ENCODE measurements at regions not wholly inside any gene's neighbourhood (a gene's known extent, or its start where the extent isn't known, plus 50 kb on each side); places are given as distances from the start of the nearest gene placed in this dataset.

- DNase-seq, result no peak
Measured at GRCh38 chr9:134229466-134230091, 65.2 kb upstream of the RNU6ATAC start.

GRCh38 chr9:134230092-134230941 is 66.0 kb upstream of the RNU6ATAC start:
- no peak for DNase-seq

- DNase-seq, result no peak
Measured at GRCh38 chr9:134230942-134231325, 66.6 kb upstream of the RNU6ATAC start.

GRCh38 chr9:134231330-134231745 is 67.0 kb upstream of the RNU6ATAC start:
- DNase-seq, result no peak

GRCh38 chr9:134231767-134232166 is 67.4 kb upstream of the RNU6ATAC start:
- DNase-seq, result no peak

GRCh38 chr9:134233022-134233421 is 68.7 kb upstream of the RNU6ATAC start:
- no peak for DNase-seq

- DNase-seq, result no peak
Measured at GRCh38 chr9:134234001-134234660, 69.8 kb upstream of the RNU6ATAC start.

GRCh38 chr9:134234687-134235359 is 70.5 kb upstream of the RNU6ATAC start:
- DNase-seq, result no peak

GRCh38 chr9:134235366-134235765 is 71.0 kb upstream of the RNU6ATAC start:
- DNase-seq, result no peak

- peak; percentile 22 for DNase-seq
Measured at GRCh38 chr9:134236001-134236421, 71.6 kb upstream of the RNU6ATAC start.

- no peak for DNase-seq
Measured at GRCh38 chr9:134236935-134237629, 72.7 kb upstream of the RNU6ATAC start.

- no peak for DNase-seq
Measured at GRCh38 chr9:134237630-134238265, 73.4 kb upstream of the RNU6ATAC start.

- DNase-seq, result no peak
Measured at GRCh38 chr9:134239130-134239903, 75.0 kb upstream of the RNU6ATAC start.

GRCh38 chr9:134239939-134240338 is 75.6 kb upstream of the RNU6ATAC start:
- no peak for DNase-seq

- no peak for DNase-seq
Measured at GRCh38 chr9:134240361-134240760, 76.0 kb upstream of the RNU6ATAC start.

- DNase-seq, result no peak
Measured at GRCh38 chr9:134242706-134243105, 78.3 kb upstream of the RNU6ATAC start.

GRCh38 chr9:134243778-134244467 is 79.6 kb upstream of the RNU6ATAC start:
- DNase-seq, result no peak

- no peak for DNase-seq
Measured at GRCh38 chr9:134245179-134245578, 80.8 kb upstream of the RNU6ATAC start.

- no peak for DNase-seq
Measured at GRCh38 chr9:134247918-134248631, 78.2 kb upstream of the RXRA start.
